GM18505 (cell line): ENCODE measurements at regions not wholly inside any gene's neighbourhood (a gene's known extent, or its start where the extent isn't known, plus 50 kb on each side); places are given as distances from the start of the nearest gene placed in this dataset.

Experiments
- ATAC-seq: cut with Tn5 transposase; IDR thresholded peaks from one replicate; pipeline ENCODE4 v1.9.1; 2021; ENCODE audit not compliant: unreplicated experiment
- POLR2A ChIP-seq: IDR thresholded peaks from 4 replicates; pipeline ENCODE4 v1.6.1; 2011; ENCODE audit warnings: borderline replicate concordance; ENCODE audit not compliant: insufficient read depth, insufficient read length; ENCODE audit errors: extremely low read depth

DNA sequence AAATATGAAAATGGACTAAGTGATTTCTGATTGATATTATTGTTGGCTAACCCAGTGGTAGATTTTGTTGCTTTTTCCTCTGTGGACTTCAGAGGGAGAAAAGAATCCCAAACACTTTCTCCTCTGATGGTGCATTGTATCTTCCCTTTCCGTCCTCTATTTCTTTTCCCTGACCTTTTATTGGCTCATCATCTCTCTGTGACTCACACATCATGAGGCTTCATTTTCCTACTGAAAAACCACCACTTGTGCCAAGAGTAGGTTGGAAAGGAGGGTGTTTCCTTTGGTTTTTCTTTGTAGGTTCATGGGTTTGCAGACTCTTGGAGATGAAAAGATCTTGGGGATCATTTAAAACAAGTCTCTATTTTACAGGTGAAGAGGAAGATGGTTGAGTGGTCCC, 311.7 kb upstream of the JAG1 start:
- TF ChIP-seq POLR2A, result no peak
- no peak for ATAC-seq

DNA sequence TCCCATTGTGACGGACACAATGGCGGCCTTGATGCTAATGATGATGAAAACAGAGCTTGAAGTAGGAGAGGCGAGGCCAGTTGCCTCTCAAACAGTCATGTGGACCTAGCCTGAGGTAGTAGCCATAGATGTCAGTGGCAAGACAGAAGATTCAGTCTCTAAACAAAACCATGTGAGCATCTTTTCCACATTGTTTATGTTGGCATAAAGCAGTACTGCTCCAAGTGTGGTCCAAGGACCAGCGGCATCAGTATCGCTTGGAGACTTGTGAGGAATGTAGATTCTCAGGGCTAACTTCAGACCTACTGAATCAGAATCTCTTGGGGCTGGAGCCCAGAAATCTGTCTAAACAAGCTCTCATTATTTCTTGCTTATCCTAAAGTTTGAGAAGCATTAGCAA, 312.8 kb upstream of the JAG1 start:
- ATAC-seq, result no peak
- no peak for TF ChIP-seq POLR2A

DNA sequence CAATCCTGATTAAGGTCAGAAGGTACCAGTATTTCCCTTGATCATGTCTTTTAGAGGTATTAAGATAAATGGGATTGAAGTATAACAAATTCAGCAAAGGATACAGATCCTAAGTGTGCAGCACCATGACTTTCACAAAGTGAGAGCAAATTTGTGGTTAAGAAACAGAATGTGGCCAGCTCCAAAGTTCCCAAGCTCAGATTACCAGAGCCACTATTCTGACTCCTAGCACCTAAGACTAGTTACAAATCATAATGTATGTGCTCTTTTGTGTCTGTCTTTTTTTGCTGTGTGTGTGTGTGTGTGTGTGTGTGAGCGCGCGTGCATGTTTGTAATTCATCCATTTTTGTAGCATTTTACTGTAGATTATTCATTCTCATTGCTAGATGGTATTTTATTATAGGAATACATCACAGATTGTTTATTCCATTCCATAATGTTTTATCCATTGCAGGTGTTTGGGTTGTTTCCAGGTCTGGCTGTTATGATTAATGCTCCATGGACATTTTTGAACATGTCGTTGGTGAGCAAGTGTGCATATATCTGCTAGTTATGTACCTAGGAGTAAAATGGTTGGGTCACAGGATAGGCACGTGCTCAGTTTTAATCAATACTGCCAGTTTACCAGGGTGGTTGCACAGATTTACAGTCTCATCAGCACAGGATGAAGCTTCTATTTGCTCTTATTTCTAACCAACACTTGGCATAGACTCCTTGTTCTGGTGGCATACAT, 314.0 kb upstream of the JAG1 start:
- no peak for ATAC-seq
- no peak for TF ChIP-seq POLR2A

DNA sequence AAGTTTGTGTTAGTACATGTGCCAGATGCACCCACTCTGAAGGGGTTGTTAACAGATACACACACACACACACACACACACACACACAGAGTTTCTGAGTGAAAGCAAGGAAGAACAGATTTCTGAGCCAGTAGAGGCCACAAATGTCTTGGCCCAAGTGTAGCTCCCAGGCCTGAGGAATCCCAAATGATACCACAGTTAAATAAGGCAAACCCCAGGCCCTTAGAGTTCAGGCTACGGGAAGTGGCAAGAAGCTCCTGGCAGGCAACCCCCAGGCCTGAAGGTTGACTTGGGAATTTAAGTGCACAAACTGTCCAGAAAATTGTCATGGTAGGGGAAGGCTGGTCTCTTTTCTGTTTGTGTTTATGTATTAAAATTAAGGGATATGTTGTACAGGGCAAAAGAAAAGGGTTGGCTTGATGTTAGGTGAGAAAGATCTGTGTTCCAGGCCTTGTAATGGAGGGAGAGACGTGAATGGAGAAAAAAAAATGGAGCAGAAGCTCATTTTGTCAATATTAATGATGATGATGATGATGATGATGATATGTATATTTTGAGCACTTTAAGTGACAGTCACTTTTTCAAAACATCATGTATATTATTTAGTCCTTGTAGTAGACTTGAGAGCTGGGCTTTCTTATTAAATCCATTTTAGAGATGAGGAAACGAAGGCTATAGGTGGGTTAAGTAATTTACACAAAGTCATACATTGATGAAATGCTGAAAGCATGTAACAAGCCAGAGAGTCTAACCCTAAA, 317.0 kb upstream of the JAG1 start:
- no peak for TF ChIP-seq POLR2A
- ATAC-seq, result no peak

DNA sequence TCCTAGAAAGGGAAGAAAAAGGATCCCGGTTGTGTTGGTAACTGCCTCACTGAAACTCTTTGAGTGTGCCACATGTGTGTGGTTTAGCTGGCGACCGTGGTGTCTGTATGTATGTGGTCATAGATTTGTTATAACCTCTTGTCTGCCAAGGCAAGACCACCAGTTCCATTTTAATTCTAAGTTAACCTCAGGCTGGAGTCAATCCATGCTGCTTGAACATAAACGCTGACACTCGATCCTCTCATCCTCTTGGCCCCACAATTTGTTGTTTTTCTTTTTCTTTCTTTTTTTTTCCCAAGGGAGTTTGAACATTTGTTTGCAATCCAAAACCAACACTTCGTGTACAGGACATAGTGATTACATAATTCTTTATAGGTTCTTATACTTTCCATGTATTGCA, 318.9 kb upstream of the JAG1 start:
- no peak for ATAC-seq
- no peak for TF ChIP-seq POLR2A

DNA sequence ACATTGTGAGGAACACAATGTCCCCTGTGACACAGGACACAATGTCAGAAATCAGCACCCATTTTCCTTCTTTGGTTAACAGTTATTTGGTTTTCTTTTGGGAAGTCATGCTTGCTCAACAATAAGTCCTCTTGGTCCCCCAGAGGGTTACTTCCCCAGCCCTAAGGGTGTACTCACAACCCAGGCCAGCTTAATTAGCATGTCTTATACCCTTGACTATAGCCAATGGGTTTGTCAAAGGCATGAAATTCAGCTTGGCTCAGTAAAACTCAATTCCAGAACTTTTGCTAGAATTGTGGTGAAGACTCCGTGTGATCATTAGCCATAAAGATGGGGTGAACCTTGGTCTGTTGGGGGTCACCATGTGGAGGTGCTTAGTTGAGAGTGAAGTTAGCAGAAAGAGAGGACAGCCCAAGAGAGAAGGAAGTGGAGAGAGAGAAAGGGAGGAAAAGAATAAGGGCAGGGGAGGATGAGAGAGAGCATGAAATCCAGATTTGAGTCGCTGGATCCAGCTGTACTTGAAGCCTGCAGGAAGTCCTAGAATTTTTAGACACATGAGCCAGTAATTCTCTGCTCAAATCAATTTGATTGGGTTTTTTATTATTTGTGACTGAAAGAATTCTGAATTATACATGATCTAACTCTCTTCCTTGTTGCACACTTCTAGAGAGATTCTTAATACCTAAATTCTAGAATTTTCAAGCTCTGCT, 321.3 kb upstream of the JAG1 start:
- no peak for TF ChIP-seq POLR2A
- no peak for ATAC-seq

DNA sequence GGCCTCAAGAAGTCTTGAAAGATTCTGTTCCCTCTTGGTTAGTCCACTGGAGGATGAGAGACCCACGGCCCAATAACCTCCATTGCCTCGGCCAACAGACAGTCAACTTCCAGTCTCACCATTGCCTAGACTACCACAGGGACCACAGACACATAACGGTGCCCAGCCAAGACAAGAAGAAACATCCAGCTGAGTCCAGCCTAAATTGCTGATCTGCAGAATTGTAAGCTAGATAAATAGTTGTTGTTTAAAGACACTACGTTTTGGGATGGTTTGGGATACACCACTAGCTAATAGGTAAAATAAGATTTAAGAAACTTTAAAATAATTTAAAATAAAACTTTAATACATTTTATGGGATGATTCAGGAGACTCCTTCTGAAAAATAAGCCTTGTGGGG, 324.7 kb upstream of the JAG1 start:
- no peak for TF ChIP-seq POLR2A
- no peak for ATAC-seq

DNA sequence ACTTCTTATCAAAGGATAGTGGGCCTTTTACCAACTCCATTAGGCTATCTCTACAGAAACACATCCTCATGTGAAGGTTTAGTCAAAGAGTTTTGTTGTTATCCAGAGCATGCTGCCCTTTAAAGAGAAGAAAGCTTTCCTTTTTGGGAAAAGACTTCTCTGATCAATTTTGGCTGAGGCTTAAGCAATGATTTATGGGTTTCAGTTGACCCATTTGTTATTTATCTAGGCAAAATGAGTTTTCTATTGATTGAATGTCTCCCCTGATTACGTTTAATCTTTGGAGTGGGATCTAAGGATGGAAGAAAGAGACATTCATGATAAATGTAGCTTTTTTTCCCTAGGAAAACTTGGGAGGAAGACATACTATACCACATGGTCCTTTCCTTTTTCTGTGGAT, 326.6 kb upstream of the JAG1 start:
- no peak for ATAC-seq
- TF ChIP-seq POLR2A, result no peak

DNA sequence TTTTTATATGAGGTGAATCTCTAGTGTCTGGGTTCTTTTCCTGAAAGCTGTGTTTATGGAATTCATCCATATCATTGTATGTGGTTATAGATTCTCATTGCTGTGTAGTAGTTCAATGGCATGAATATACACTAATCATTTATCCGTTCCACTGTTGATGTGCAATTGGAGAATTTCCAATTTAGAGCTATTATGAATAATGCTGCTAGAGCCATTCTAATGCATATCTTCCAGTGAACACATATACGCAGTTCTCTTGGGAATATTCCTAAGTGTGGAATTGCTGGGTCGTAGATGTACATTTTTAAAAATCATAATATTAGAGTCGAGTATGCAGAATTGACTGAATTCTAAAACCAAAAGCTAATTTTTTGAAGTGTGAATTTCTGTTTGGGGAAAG, 327.5 kb upstream of the JAG1 start:
- no peak for ATAC-seq
- TF ChIP-seq POLR2A, result no peak

DNA sequence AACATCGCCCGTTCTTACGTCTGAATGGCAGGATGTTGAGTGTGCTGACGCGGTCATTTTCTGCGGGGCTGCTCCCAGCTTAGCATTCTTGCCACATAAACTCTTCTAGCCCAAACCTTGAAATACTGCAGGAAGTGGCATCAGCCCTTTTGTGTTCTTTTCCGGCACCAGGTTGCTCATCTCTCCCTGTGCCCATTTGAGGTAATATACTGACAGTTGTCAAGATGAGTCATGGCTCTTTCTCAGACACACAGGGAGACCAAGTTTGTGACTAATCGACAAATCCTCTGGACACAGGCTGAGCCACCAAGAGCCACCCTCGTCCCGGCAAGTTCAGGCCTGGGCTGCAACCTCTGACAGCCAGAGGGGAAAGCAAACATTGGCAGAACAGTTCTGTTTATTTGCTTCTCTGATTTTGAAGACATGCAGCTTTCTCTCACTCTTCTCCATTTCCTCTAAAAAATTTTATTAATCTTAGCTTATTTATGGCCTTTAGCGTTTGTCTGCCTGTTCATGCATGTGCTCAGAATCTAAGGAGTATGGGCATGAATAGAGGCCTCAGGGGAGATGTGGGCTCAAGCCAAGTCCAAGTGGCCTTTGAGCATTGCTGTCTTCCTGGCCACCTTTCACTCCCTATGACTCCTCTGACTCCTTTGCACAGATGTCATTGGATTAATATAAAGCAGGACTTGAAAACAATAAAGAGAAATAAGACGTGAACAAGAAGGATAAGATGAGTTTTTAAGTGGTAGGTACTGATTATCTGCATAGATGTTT, 328.2 kb upstream of the JAG1 start:
- ATAC-seq, result no peak
- TF ChIP-seq POLR2A, result no peak

DNA sequence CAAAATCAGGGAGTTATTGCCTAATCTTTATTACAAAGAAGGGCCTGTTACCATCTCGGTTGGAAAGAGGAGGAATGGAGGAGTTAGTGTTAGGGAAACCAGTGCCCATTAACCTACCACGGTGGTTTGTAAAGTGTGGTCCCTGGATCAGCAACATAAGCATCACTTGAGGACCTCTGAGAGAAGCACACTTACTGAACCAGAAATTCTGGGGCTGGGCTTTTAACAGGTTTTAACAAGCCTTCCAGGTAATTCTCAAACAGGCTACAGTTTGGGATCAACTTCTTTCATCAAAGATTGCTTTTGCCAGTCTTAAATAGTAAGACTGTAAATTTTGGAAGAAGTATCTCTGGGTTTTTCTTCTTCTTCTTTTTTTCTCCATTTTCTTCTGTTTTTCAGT, 329.5 kb upstream of the JAG1 start:
- ATAC-seq, result no peak
- TF ChIP-seq POLR2A, result no peak

DNA sequence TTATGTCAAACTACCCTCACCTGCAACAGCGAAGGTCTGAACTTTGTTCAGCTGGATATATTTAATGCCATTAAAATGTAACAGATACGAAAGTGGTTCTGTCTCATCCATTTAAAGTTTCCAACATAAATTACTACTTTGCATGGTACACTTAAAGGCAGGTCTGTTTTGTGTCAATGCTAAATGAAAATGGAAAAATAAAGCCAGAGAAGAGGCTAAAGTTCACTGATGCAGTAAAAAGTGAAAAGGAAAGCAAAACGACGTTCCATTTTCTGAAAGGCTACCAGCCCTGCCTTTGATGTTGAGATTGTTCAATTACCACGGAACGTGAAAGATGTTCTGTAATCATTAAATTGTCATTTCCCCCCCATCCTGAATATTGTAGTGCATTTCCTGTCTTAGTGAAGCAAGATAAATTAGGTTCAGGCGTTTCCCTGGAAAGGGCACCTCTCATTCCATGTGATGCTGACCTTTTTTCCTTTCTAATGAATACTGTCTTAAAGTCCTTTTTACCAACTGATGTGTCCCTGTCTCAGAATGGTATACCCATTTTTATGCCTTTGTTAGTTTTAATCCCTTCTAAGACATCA, 334.7 kb upstream of the JAG1 start:
- TF ChIP-seq POLR2A, result no peak
- ATAC-seq, result no peak

DNA sequence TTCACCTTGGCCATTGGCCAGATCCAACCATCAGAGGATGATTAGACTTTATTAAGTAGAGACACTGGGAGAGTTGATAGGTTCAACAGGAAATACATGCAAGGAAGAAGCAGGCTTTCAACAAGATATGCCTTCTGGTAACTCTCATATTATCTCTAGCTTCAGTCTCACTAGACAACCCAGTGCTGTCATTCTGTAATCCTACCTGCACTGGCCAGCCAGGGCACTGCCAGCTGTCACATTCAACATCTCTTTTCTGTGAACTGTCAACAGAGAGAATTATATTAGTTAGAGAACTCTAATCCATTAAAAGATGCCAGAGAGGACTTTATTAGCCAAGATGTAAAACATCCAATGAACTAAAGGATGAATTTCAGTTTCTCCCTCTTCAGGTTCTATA, 337.9 kb upstream of the JAG1 start:
- no peak for ATAC-seq

More for the DNA sequence above, 337.9 kb upstream of the JAG1 start:
- no peak for TF ChIP-seq POLR2A
